HL-60 (cell line): ENCODE measurements at regions not wholly inside any gene's neighbourhood (a gene's known extent, or its start where the extent isn't known, plus 50 kb on each side); places are given as distances from the start of the nearest gene placed in this dataset.

Experiments used
- DNase-seq, 2 experiments: peaks; one replicate each; pipeline ENCODE4 v3.0.0-alpha.2; 2010 to 2020; ENCODE audit warnings: low read depth in 1 of 2, low spot score in 1 of 2
- H3K27ac ChIP-seq: fragments of 250-450 bp; sonication (Bioruptor Pico); replicated peaks from 2 replicates; pipeline ENCODE4 v1.5.1; 2020; ENCODE audit warnings: mild to moderate bottlenecking, moderate library complexity
- H3K27me3 ChIP-seq: fragments of 250-450 bp; sonication (Bioruptor Pico); 2 replicates; pipeline ENCODE4 v1.5.1; 2021; ENCODE audit warnings: mild to moderate bottlenecking, moderate library complexity; ENCODE audit not compliant: insufficient read depth, poor library complexity, severe bottlenecking
- H3K4me3 ChIP-seq: replicated peaks from 2 replicates; pipeline ENCODE4 v1.5.1; 2011; ENCODE audit warnings: mild to moderate bottlenecking, control low read depth, low read length; ENCODE audit not compliant: insufficient read depth
- CTCF ChIP-seq: IDR thresholded peaks from one replicate; pipeline ENCODE4 v1.5.1; 2011; ENCODE audit warnings: low read length, control low read depth, inconsistent platforms; ENCODE audit not compliant: insufficient read depth
- GABPA ChIP-seq: IDR thresholded peaks from 2 replicates; pipeline ENCODE4 v1.6.1; 2012; ENCODE audit warnings: low read depth
- POLR2AphosphoS5 ChIP-seq: IDR thresholded peaks from 2 replicates; pipeline ENCODE4 v1.6.1; 2012; ENCODE audit warnings: low read depth
- REST ChIP-seq: IDR thresholded peaks from 2 replicates; pipeline ENCODE4 v1.6.1; 2012; ENCODE audit warnings: low read depth; ENCODE audit not compliant: insufficient replicate concordance
- SPI1 ChIP-seq: IDR thresholded peaks from 2 replicates; pipeline ENCODE4 v1.6.1; 2012; ENCODE audit warnings: low read depth, mild to moderate bottlenecking, borderline replicate concordance

- no peak for DNase-seq
- TF ChIP-seq SPI1 (no peak), REST (no peak), POLR2AphosphoS5 (no peak), CTCF (no peak), GABPA (no peak)
- no peak overlapping the region for H3K27ac ChIP-seq
- H3K27me3 ChIP-seq = no peaks in the 10 kb centered on the region
- no peak overlapping the region for H3K4me3 ChIP-seq
These were observed 168.5 kb upstream of the ATP2B1 start for GRCh38 chr12:89877136-89877535.

GRCh38 chr12:89875809-89876208 is 167.2 kb upstream of the ATP2B1 start:
- DNase-seq = no peak
- Histone ChIP-seq H3K27me3 (no peaks in the 10 kb centered on the region), H3K27ac (no peak overlapping the region), H3K4me3 (no peak overlapping the region)
- TF ChIP-seq REST (no peak), GABPA (no peak), SPI1 (no peak), POLR2AphosphoS5 (no peak), CTCF (no peak)

- DNase-seq = no peak
- Histone ChIP-seq H3K4me3 (no peak overlapping the region), H3K27ac (no peak overlapping the region), H3K27me3 (no peaks in the 10 kb centered on the region)
- TF ChIP-seq SPI1 = no peak
- no peak for TF ChIP-seq CTCF
- no peak for TF ChIP-seq REST
- TF ChIP-seq GABPA = no peak
- TF ChIP-seq POLR2AphosphoS5 = no peak
These were observed 166.6 kb upstream of the ATP2B1 start for GRCh38 chr12:89875225-89875624.
